ENCODE measurements at regions not wholly inside any gene's neighbourhood (a gene's known extent, or its start where the extent isn't known, plus 50 kb on each side); places are given as distances from the start of the nearest gene placed in this dataset.

DNA sequence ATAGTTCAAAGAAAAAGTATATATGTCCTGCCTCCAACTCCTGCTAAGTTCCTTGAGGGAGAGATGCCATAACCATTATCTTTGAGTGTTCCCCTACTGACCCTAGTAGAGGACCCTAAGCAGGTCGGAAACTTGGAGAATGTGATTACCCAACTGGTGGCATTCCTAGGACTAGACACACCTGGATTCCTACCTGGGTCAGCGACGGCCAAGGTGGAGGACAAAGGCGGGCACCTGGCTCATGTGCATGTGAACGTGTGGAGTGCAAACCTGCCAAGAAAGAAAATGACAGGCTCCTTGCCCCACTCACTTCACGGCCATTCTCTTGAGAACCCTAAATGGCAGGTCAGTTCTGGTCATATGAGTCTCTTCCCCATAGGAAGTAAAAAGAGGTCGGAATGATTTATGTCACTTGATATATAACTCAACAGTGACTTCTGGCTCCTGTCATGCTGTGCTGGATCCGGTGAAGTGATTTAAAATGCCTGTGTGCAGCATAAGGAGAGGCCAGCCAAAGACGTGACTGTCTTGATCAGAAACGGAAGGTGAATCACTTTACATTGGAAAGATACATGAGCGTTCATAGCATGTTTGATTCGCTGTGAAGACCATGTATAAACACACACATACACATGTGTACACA is 371.6 kb downstream of the EIPR1 start:
- TF ChIP-seq, protein P1, sequence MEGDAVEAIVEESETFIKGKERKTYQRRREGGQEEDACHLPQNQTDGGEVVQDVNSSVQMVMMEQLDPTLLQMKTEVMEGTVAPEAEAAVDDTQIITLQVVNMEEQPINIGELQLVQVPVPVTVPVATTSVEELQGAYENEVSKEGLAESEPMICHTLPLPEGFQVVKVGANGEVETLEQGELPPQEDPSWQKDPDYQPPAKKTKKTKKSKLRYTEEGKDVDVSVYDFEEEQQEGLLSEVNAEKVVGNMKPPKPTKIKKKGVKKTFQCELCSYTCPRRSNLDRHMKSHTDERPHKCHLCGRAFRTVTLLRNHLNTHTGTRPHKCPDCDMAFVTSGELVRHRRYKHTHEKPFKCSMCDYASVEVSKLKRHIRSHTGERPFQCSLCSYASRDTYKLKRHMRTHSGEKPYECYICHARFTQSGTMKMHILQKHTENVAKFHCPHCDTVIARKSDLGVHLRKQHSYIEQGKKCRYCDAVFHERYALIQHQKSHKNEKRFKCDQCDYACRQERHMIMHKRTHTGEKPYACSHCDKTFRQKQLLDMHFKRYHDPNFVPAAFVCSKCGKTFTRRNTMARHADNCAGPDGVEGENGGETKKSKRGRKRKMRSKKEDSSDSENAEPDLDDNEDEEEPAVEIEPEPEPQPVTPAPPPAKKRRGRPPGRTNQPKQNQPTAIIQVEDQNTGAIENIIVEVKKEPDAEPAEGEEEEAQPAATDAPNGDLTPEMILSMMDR (IDR thresholded peaks at IDR 0.05; ENCODE audit: low read depth, low read length): no peak
- no peak for TF ChIP-seq EZH2phosphoT487 (IDR thresholded peaks at IDR 0.05; ENCODE audit: low read depth)
